ENCODE measurements at regions not wholly inside any gene's neighbourhood (a gene's known extent, or its start where the extent isn't known, plus 50 kb on each side); places are given as distances from the start of the nearest gene placed in this dataset.

DNA sequence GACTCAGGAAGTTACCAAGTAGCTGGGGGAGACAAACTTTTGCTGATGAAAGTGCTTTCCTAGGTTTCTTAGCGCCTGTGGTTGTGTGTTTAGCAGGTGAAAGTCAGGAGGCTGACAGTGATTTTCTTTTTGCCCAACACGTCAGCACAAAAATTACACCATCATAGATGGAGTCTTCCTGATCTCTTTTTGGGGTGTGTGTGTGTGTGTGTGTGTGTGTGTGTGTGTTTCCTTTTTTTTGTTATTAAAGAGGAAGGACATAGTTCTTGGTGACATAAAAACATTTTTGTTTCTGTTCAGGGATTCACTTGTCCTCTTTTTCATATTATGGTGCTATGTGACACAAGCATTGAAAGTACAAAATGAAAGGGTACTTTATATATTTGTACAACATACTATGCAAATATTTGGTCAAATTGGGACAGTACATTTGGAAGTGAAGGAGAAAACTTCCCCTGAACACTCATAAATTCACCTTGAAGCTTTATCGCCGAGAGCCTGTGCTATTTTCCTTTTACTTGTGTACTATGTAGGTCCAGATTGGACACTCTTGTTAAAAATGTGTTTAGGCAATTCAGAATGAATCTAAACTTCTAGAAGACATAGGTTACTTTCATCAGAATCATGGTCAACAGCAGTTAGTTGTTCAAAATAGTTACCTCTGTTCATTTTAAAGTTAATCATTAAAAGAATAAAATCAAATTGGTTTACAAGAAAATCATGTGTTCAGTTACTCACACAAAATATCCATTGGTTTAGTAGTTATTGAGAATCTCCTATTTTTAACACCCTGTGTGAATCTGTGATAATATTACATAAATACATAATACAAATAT, 491.9 kb downstream of the IRS1 start:
- ChIA-PET CTCF (no interaction called here), POLR2A (no interaction called here)
- Histone ChIP-seq H3K36me3 (ENCODE audit: control insufficient read depth, insufficient read depth, low read length) (no peaks in the 10 kb centered on the region), H3K4me3 (ENCODE audit: low read depth in 2 of 2, low read length in 2 of 2) (no peak overlapping the region), H3K9me3 (ENCODE audit: control insufficient read depth, insufficient read depth, low read depth, low read length) (no peaks in the 10 kb centered on the region), H3K27me3 (ENCODE audit: control insufficient read depth, insufficient read depth, low read length) (no peaks in the 10 kb centered on the region), H3K27ac (ENCODE audit: low read length) (no peak overlapping the region), H3K4me1 (ENCODE audit: control insufficient read depth, insufficient read depth, low read length) (no peaks in the 10 kb centered on the region)
- TF ChIP-seq TCF7L2 (IDR thresholded peaks at IDR 0.05; ENCODE audit: low read depth, low read length), result no peak
- no peak for TF ChIP-seq SIN3A (IDR thresholded peaks at IDR 0.05; ENCODE audit: borderline replicate concordance, insufficient read depth, low read depth, low read length)
- TF ChIP-seq, protein P1, sequence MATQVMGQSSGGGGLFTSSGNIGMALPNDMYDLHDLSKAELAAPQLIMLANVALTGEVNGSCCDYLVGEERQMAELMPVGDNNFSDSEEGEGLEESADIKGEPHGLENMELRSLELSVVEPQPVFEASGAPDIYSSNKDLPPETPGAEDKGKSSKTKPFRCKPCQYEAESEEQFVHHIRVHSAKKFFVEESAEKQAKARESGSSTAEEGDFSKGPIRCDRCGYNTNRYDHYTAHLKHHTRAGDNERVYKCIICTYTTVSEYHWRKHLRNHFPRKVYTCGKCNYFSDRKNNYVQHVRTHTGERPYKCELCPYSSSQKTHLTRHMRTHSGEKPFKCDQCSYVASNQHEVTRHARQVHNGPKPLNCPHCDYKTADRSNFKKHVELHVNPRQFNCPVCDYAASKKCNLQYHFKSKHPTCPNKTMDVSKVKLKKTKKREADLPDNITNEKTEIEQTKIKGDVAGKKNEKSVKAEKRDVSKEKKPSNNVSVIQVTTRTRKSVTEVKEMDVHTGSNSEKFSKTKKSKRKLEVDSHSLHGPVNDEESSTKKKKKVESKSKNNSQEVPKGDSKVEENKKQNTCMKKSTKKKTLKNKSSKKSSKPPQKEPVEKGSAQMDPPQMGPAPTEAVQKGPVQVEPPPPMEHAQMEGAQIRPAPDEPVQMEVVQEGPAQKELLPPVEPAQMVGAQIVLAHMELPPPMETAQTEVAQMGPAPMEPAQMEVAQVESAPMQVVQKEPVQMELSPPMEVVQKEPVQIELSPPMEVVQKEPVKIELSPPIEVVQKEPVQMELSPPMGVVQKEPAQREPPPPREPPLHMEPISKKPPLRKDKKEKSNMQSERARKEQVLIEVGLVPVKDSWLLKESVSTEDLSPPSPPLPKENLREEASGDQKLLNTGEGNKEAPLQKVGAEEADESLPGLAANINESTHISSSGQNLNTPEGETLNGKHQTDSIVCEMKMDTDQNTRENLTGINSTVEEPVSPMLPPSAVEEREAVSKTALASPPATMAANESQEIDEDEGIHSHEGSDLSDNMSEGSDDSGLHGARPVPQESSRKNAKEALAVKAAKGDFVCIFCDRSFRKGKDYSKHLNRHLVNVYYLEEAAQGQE (IDR thresholded peaks at IDR 0.05; ENCODE audit: insufficient read depth in 1 of 2, low read depth in 2 of 2, low read length in 1 of 2), result no peak
- TF ChIP-seq, protein P2, sequence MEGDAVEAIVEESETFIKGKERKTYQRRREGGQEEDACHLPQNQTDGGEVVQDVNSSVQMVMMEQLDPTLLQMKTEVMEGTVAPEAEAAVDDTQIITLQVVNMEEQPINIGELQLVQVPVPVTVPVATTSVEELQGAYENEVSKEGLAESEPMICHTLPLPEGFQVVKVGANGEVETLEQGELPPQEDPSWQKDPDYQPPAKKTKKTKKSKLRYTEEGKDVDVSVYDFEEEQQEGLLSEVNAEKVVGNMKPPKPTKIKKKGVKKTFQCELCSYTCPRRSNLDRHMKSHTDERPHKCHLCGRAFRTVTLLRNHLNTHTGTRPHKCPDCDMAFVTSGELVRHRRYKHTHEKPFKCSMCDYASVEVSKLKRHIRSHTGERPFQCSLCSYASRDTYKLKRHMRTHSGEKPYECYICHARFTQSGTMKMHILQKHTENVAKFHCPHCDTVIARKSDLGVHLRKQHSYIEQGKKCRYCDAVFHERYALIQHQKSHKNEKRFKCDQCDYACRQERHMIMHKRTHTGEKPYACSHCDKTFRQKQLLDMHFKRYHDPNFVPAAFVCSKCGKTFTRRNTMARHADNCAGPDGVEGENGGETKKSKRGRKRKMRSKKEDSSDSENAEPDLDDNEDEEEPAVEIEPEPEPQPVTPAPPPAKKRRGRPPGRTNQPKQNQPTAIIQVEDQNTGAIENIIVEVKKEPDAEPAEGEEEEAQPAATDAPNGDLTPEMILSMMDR (IDR thresholded peaks at IDR 0.05), result no peak
- no peak for TF ChIP-seq POLR2AphosphoS5 (IDR thresholded peaks at IDR 0.05; ENCODE audit: low read depth, low read length)
- no peak for ATAC-seq
- in situ Hi-C loops (cut with HindIII; ENCODE audit: low pct_unique_long_range_greater_than_20kb, low sequenced_read_pairs), result no loop called here
- DNase-seq (ENCODE audit: low read depth, low spot score), result no peak
- intact Hi-C loops (cut with micrococcal nuclease; ENCODE audit: unreplicated experiment), result no loop called here
- no TSS peak for BruUV-seq (replicated peaks)

DNA sequence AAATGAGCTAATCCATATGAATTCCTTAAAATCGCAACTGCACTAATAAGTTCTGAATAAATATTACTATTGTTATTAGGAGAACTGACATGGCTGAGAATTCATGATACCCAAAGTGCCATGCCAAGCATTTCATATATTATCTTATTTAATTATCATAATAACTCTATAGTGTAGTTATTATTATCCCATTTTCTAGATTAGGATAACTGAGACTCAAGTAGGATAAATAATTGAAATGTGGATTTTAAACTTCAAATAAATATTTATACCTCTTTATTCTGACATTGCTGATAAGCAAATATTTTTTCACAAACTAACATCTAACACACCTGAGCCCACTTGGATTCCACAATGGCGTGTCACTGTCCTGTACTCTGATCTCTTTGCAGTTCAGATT, 492.7 kb downstream of the IRS1 start:
- no TSS peak for BruUV-seq (replicated peaks)
- no peak for ATAC-seq
- CTCF ChIA-PET, result no interaction called here

More for the DNA sequence above, 492.7 kb downstream of the IRS1 start:
- TF ChIP-seq, protein P1 (IDR thresholded peaks at IDR 0.05; ENCODE audit: insufficient read depth in 1 of 2, low read depth in 2 of 2, low read length in 1 of 2), result no peak
- TF ChIP-seq POLR2AphosphoS5 (IDR thresholded peaks at IDR 0.05; ENCODE audit: low read depth, low read length), result no peak
- TF ChIP-seq SIN3A (IDR thresholded peaks at IDR 0.05; ENCODE audit: borderline replicate concordance, insufficient read depth, low read depth, low read length), result no peak
- TF ChIP-seq, protein P2 (IDR thresholded peaks at IDR 0.05), result no peak
- no peak for TF ChIP-seq TCF7L2 (IDR thresholded peaks at IDR 0.05; ENCODE audit: low read depth, low read length)
- in situ Hi-C loops (cut with HindIII; ENCODE audit: low pct_unique_long_range_greater_than_20kb, low sequenced_read_pairs) (no loop called here), intact Hi-C loops (cut with micrococcal nuclease; ENCODE audit: unreplicated experiment) (no loop called here)
- POLR2A ChIA-PET, result no interaction called here
- Histone ChIP-seq H3K4me1 (ENCODE audit: control insufficient read depth, insufficient read depth, low read length) (no peaks in the 10 kb centered on the region), H3K9me3 (ENCODE audit: control insufficient read depth, insufficient read depth, low read depth, low read length) (no peaks in the 10 kb centered on the region), H3K4me3 (ENCODE audit: low read depth in 2 of 2, low read length in 2 of 2) (no peak overlapping the region), H3K36me3 (ENCODE audit: control insufficient read depth, insufficient read depth, low read length) (no peaks in the 10 kb centered on the region), H3K27me3 (ENCODE audit: control insufficient read depth, insufficient read depth, low read length) (no peaks in the 10 kb centered on the region), H3K27ac (ENCODE audit: low read length) (no peak overlapping the region)
- DNase-seq (ENCODE audit: low read depth, low spot score), result no peak

All from Panc1 (cell line).